H9 (cell line): ENCODE measurements at regions not wholly inside any gene's neighbourhood (a gene's known extent, or its start where the extent isn't known, plus 50 kb on each side); places are given as distances from the start of the nearest gene placed in this dataset.

Experiments used
- DNase-seq: peaks from one replicate; pipeline ENCODE4 v3.0.0-alpha.2; 2017
- H2AFZ ChIP-seq: one replicate; pipeline ENCODE4 v1.6.1; 2013; ENCODE audit warnings: mild to moderate bottlenecking, low read length, control low read depth, moderate library complexity
- H2AK5ac ChIP-seq: 2 replicates; pipeline ENCODE4 v1.6.1; 2013; ENCODE audit warnings: low read length, control low read depth, mixed read lengths; ENCODE audit not compliant: insufficient read length
- H2BK120ac ChIP-seq: one replicate; pipeline ENCODE4 v1.6.1; 2013; ENCODE audit warnings: low read depth, mild to moderate bottlenecking, low read length, control low read depth, inconsistent platforms; ENCODE audit not compliant: poor library complexity, severe bottlenecking
- H2BK12ac ChIP-seq: 2 replicates; pipeline ENCODE4 v1.6.1; 2013; ENCODE audit warnings: low read length, control low read depth, mixed read lengths, low read depth; ENCODE audit not compliant: insufficient read length
- H2BK15ac ChIP-seq: 2 replicates; pipeline ENCODE4 v1.6.1; 2013; ENCODE audit warnings: low read depth, low read length, control low read depth
- H2BK20ac ChIP-seq: one replicate; pipeline ENCODE4 v1.6.1; 2013; ENCODE audit warnings: low read depth, mild to moderate bottlenecking, low read length, control low read depth, inconsistent platforms; ENCODE audit not compliant: poor library complexity, severe bottlenecking
- H2BK5ac ChIP-seq: 2 replicates; pipeline ENCODE4 v1.6.1; 2013; ENCODE audit warnings: low read length, control low read depth, mixed read lengths; ENCODE audit not compliant: insufficient read length
- H3K14ac ChIP-seq: 2 replicates; pipeline ENCODE4 v1.6.1; 2013; ENCODE audit warnings: low read length, control low read depth; ENCODE audit not compliant: insufficient read depth
- H3K18ac ChIP-seq: 2 replicates; pipeline ENCODE4 v1.6.1; 2013; ENCODE audit warnings: low read depth, mild to moderate bottlenecking, mixed read lengths, low read length, control low read depth; ENCODE audit not compliant: insufficient read length
- H3K23ac ChIP-seq: 2 replicates; pipeline ENCODE4 v1.6.1; 2013; ENCODE audit warnings: low read length, control low read depth, mixed read lengths, low read depth; ENCODE audit not compliant: insufficient read length
- H3K23me2 ChIP-seq: 2 replicates; pipeline ENCODE4 v1.6.1; 2013; ENCODE audit warnings: low read depth, mild to moderate bottlenecking, mixed read lengths, low read length, control low read depth; ENCODE audit not compliant: insufficient read length, poor library complexity, severe bottlenecking
- H3K27ac ChIP-seq: 2 replicates; pipeline ENCODE4 v1.5.1; 2013; ENCODE audit warnings: low read length, control low read depth, mixed read lengths, low read depth; ENCODE audit not compliant: insufficient read length
- H3K27me3 ChIP-seq: 2 replicates; pipeline ENCODE4 v1.6.1; 2013; ENCODE audit warnings: low read length, control low read depth, inconsistent platforms; ENCODE audit not compliant: insufficient read depth
- H3K4ac ChIP-seq: 2 replicates; pipeline ENCODE4 v1.6.1; 2013; ENCODE audit warnings: low read depth, mild to moderate bottlenecking, control low read depth, inconsistent platforms, low read length, moderate library complexity
- H3K4me1 ChIP-seq: 2 replicates; pipeline ENCODE4 v1.6.1; 2013; ENCODE audit warnings: low read length, control low read depth, inconsistent platforms; ENCODE audit not compliant: insufficient read depth
- H3K4me2 ChIP-seq: 2 replicates; pipeline ENCODE4 v1.6.1; 2013; ENCODE audit warnings: low read length, control low read depth, mixed read lengths; ENCODE audit not compliant: insufficient read length, insufficient read depth
- H3K56ac ChIP-seq: 2 replicates; pipeline ENCODE4 v1.6.1; 2013; ENCODE audit warnings: low read depth, mild to moderate bottlenecking, mixed read lengths, low read length, control low read depth; ENCODE audit not compliant: insufficient read length
- H3K79me1 ChIP-seq: 2 replicates; pipeline ENCODE4 v1.6.1; 2013; ENCODE audit warnings: low read depth, mild to moderate bottlenecking, moderate library complexity, low read length, control low read depth, inconsistent platforms; ENCODE audit not compliant: insufficient read depth, poor library complexity, severe bottlenecking
- H3K79me2 ChIP-seq: 2 replicates; pipeline ENCODE4 v1.6.1; 2013; ENCODE audit warnings: low read length, control low read depth, inconsistent platforms; ENCODE audit not compliant: insufficient read depth
- H3K9ac ChIP-seq: 2 replicates; pipeline ENCODE4 v1.6.1; 2013; ENCODE audit warnings: low read length, control low read depth, mixed read lengths; ENCODE audit not compliant: insufficient read length; ENCODE audit errors: extremely low read depth
- H3K9me3 ChIP-seq: one replicate; pipeline ENCODE4 v1.6.1; 2013; ENCODE audit warnings: low read depth, low read length, inconsistent platforms; ENCODE audit not compliant: control insufficient read depth
- H3T11ph ChIP-seq: one replicate; pipeline ENCODE4 v1.6.1; 2013; ENCODE audit warnings: mild to moderate bottlenecking, low read length, control low read depth, inconsistent platforms
- H4K20me1 ChIP-seq: one replicate; pipeline ENCODE4 v1.6.1; 2013; ENCODE audit not compliant: control insufficient read depth, insufficient read length, insufficient read depth
- H4K5ac ChIP-seq: 2 replicates; pipeline ENCODE4 v1.6.1; 2013; ENCODE audit warnings: low read depth, mild to moderate bottlenecking, mixed read lengths, low read length, control low read depth; ENCODE audit not compliant: insufficient read length
- H4K8ac ChIP-seq: replicated peaks from 2 replicates; pipeline ENCODE4 v1.6.1; 2013; ENCODE audit warnings: low read length, control low read depth, mixed read lengths, low read depth; ENCODE audit not compliant: insufficient read length
- H4K91ac ChIP-seq: 2 replicates; pipeline ENCODE4 v1.6.1; 2013; ENCODE audit warnings: low read depth, mild to moderate bottlenecking, moderate library complexity, mixed read lengths, low read length, control low read depth; ENCODE audit not compliant: insufficient read length
- H3K27ac Mint-ChIP-seq, 3 experiments: 2 replicates in 2 of 3; 3 replicates in 1 of 3; pipeline ENCODE4 v1.8.0; 2020 to 2021; ENCODE audit warnings: mixed read lengths in 3 of 3, mild to moderate bottlenecking in 1 of 3, moderate library complexity in 1 of 3
- H3K27me3 Mint-ChIP-seq: 2 replicates; pipeline ENCODE4 v1.8.0; 2021; ENCODE audit warnings: low read depth, mild to moderate bottlenecking, moderate library complexity, mixed read lengths
- H3K36me3 Mint-ChIP-seq, 3 experiments: 2 replicates in 2 of 3; 3 replicates in 1 of 3; pipeline ENCODE4 v1.8.0; 2020 to 2021; ENCODE audit warnings: low read depth in 3 of 3, mixed read lengths in 3 of 3; ENCODE audit not compliant: insufficient read depth in 1 of 3
- H3K4me1 Mint-ChIP-seq, 2 experiments: 2 replicates each; pipeline ENCODE4 v1.8.0; 2020; ENCODE audit warnings: mixed read lengths in 2 of 2
- H3K4me3 Mint-ChIP-seq, 2 experiments: 2 replicates in 1 of 2; 3 replicates in 1 of 2; pipeline ENCODE4 v1.8.0; 2020 to 2021; ENCODE audit warnings: mild to moderate bottlenecking in 2 of 2, mixed read lengths in 2 of 2, moderate library complexity in 1 of 2
- H3K9me3 Mint-ChIP-seq, 2 experiments: 2 replicates in 1 of 2; 3 replicates in 1 of 2; pipeline ENCODE4 v1.8.0; 2020; ENCODE audit warnings: mild to moderate bottlenecking in 2 of 2, mixed read lengths in 2 of 2, moderate library complexity in 1 of 2
- CTCF ChIP-seq: fragments of 200-600 bp; sonication (generic); conservative IDR thresholded peaks from 3 replicates; pipeline ENCODE4 v1.8.0; 2021; ENCODE audit warnings: antibody characterized with exemption, mild to moderate bottlenecking
- WGBS: extraction: QIAGEN DNeasy Blood & Tissue Kit; methylation state at CpG from one replicate; pipeline ENCODE4 v1.1.7; 2013; ENCODE audit warnings: missing lambda C conversion rate, low lambda C conversion rate, mixed read lengths; ENCODE audit not compliant: insufficient read length; ENCODE audit errors: extremely low coverage; 5-methylcytosine and 5-hydroxymethylcytosine counted together

- DNase-seq, result no peak
- Histone ChIP-seq H2AFZ (no peak overlapping the region), H3K56ac (no peak overlapping the region), H4K20me1 (no peaks in the 10 kb centered on the region), H3K18ac (no peak overlapping the region), H4K91ac (no peak overlapping the region), H3K79me2 (no peaks in the 10 kb centered on the region; the same call in 1 of the 2 replicates), H2BK120ac (no peak overlapping the region), H3K27me3 (no peaks in the 10 kb centered on the region), H2BK5ac (no peak overlapping the region), H3K27ac (no peak overlapping the region), H3K4ac (no peak overlapping the region), H2BK20ac (no peak overlapping the region), H3K23ac (no peak overlapping the region), H2BK12ac (no peak overlapping the region), H3K14ac (no peak overlapping the region), H2AK5ac (no peak overlapping the region), H3K9ac (no peak overlapping the region), H3K9me3 (no peaks in the 10 kb centered on the region), H3K79me1 (no peaks in the 10 kb centered on the region), H3T11ph (no peak overlapping the region), H3K23me2 (no peaks in the 10 kb centered on the region), H4K5ac (no peak overlapping the region), H4K8ac (no peak overlapping the region), H3K4me1 (no peaks in the 10 kb centered on the region), H2BK15ac (no peak overlapping the region), H3K4me2 (no peak overlapping the region)
- TF ChIP-seq CTCF, result no peak
- H3K27me3 Mint-ChIP-seq, result no peaks in the 10 kb centered on the region
- no peaks in the 10 kb centered on the region for H3K9me3 Mint-ChIP-seq
- no peaks in the 10 kb centered on the region for H3K36me3 Mint-ChIP-seq
- no peak overlapping the region for H3K27ac Mint-ChIP-seq
- H3K4me1 Mint-ChIP-seq, result peaks cover 6 to 7% of the 10 kb centered on the region in 2 experiments; a peak in 3 of 4 replicates
- no peak overlapping the region for H3K4me3 Mint-ChIP-seq
- no CpG with 5 or more reads among the region's 3 CpGs for WGBS
These were observed 561.3 kb upstream of the ZNF717 start for GRCh38 chr3:76346690-76347089.
